Embryonic facial prominence (tissue), 1 donor: ENCODE measurements at regions not wholly inside any gene's neighbourhood (a gene's known extent, or its start where the extent isn't known, plus 50 kb on each side); places are given as distances from the start of the nearest gene placed in this dataset.

ENCODE experiments used
- DNase-seq: peaks from one replicate; pipeline ENCODE4 v3.0.0-alpha.2; 2016; ENCODE audit errors: extremely low spot score

DNA sequence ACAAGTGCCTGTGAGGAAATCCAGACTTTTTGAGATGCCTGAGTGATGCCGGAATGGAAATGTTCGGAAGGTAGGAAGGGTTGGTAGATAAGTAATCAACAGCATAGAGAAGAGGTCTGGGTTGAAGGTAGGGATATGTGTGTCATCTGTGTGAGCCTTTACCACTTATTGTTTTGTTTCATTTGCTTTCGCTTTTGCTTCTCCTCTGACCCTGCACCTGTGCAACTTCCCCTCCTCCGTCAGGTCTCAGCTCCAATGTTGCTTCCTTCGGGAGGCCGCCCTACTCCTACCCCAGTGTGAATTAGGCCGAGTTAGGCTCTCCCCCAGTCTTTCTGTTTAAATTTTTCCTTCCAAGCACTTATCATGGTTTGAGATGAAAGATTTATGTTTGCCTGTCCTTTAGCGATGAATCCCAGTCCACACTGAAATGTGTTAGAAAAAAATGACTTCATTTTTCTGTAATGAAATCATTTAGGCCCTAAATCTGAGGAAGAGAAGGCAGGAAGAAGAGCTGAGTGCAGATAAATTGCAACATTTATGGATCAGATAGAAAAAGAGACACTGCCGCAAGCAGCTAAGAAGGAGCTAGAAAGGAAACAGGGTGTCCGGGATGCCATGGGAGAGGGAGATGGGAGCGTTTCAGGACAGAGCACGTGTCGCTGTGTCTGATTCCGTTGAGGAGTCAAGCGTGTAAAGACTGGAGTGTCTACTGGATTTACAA is 139.6 kb upstream of the PELI1 start:
- no peak for DNase-seq

DNA sequence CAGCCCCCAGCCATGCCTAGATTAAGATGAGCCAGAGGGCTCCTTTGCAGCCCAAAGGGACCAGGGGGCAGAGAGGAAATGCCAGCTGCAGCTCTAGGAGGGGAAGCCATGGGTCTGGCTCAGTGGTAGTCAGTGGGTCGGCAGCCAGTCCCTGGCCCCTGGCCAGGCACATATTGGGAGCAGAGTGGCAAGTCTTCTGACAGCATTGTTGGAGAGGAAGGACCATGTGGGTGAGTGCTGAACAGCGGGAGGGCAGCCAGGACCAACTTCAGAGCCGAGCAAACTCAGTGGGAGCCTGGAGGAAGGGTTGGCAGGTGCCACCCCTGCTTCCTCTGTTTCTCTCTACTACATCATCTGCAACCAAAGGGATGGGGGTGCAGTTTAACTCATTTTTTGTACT is 140.5 kb upstream of the PELI1 start:
- no peak for DNase-seq

DNA sequence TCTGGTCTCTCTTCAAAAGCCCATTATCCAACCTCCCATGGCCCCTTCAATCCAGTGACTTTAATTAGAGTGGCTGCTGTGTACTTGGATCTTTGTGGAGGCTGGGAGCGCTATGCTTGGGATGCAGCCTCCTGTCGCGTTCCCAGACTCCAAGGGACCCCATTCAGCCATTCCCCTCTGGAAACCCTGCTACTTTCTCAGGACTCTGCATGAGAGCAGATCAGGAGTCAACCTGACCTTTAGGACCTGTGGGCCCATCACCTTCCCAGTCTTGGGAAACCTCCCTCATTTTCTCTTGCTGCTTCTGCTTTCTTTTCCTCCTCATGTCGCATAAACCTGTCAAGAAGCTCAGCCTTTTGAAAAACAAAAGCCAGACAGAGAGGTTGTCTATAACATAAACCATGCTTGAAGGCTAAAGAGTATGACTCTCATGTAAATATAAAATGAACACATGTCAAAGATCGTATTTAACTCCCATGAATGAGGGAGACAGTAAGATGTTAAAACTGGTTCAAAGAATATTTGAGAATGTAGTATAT is 143.1 kb upstream of the PELI1 start:
- no peak for DNase-seq

DNA sequence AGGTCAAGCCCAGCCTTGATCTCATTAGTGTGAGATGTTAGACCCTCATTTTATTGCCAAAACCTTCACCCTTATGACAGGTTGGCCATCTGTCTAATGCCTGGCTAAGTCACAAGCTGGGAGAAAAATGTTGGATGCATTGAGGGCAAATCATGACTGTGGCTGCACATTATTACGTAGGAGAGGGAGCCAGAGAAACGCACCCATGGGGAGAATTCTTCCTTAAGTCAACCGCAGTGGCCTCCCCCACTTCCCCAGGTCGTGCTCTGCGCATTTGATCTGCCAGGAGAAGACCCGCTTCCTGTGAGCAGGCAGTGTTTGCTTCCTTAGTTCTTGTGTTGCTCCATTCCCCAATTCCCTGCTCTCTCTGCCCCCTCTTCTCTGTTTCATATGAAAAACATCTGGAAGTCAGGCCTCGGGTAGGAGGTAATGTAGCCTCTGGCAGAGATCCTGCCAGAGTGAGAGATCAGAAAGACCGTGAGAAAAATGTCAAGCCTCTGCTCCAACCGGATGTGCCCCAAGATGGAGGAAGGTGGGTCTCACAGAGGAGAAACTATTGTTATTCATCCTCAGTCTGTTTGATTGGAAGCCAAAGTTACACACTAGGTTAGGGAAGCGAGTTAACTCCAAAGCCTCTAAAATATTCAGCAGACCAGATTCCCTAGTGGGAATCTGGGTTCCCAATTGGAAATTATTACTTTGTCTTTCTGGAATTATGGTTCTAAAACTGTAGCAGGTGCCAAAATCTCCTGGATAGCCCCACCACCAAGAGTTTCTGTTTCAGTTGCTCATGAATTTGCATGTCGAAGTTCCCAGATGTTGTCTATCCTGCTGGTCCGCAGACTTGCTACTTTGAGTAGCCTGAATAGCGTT is 144.3 kb upstream of the PELI1 start:
- peak; percentile 49 for DNase-seq

DNA sequence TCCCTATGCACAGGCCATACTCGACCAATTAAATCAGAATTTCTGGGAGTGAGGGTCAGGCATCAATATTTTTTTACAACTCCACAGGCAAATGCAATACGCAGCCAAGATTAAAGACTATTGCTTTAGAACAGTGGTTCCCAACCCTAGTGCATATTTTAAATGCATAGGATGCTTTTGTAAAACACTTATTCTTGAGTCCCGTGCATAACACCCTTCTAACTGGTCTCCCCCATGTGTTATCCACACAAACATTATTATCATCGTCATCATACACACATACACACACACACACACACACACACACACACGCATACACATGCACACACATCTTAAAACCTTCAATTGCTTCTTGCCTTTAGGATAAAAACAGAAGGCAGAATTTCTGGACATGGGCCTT is 145.0 kb upstream of the PELI1 start:
- DNase-seq = no peak

DNA sequence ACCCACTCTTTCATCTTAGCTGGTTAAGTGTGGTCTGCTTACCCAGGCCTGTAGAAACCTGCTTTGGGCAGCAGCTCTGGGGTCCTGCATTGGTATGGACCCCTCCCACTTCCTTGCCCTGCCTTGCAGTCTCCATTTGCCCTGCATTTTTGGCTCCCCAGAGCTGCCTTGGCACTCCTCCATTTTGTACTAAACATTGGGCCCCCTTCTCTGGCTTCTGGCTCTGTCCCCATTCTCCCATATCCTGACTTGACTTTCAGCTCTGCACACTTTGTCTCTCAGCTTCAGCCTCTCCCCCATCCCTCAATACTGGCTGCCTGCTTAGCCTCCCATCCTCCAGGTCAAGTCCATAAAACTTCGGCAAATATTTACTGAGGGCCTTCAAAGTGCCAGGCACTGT is 145.5 kb upstream of the PELI1 start:
- DNase-seq = no peak

DNA sequence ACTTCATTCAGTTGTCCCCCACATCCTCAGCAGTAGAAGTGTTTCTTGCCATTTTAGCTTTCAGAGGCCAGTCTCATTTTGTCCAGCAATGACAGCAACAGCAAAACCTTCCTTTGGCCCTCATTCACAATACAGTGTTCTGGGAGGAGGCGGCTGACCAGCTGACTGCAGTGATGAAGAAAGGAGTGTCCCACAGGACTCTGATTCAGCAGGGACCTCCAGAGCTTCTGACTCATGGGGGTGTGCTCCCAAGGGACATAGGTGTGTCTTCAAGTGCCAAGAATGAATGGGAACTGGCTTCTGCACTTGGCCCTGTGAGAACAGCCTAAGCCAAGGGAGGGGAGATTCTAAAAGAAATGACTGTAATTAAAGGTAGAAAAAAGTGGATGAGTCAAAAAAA is 147.0 kb upstream of the PELI1 start:
- no peak for DNase-seq

DNA sequence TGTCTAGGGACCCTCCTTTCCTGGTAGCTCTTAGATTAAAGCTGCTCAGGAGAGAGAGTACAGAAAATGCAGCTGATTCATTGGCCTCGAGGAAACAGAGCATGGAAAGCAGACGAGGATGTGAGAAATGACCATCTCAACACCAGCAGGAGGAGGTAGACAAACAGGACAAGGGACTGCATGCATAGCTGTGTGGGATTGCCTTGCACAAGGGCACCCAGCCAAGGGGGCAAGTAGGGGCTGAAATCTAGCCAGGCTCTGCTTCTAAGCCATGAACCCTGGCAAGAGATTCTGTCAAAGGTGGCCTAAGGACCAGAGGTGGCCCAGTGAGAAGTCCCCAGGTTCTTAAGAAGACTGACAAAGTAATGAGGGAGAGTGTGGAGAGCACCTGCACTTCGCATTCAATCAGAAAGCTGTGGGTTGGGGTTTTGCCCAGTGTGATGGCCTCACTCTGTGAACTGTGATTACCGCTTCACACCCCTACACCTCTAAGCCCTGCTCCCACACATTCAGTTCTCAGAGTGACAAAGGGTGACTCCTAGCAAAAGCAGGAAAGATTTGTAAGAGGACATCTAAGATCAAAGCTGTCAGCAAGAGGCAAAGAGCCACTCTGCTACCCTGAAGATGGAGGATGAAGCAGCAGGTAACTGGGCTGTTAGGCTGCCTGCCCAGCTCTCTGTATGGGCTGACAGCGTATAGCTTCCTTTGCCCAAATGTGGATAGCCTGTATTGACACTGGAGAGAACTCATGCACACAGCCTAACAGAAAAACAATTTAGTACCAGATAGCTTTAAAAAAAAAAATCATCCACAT is 151.3 kb upstream of the PELI1 start:
- no peak for DNase-seq

DNA sequence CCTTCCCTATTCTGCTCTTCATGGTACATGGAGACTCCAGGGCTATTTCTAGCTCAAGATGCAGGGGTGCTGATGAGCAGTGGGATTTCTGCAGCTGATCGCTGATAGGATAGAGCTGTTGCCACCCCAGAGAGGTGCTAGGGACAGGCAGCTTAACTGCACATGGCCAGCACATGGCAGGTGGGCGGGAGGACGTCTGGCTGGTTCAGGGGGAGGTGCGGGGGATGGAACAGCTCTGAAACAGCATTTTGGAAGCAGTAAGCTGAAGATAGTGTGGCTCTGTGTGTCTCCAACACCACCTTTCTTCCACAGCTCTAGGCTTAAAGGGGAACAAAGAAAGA is 151.9 kb upstream of the PELI1 start:
- no peak for DNase-seq

DNA sequence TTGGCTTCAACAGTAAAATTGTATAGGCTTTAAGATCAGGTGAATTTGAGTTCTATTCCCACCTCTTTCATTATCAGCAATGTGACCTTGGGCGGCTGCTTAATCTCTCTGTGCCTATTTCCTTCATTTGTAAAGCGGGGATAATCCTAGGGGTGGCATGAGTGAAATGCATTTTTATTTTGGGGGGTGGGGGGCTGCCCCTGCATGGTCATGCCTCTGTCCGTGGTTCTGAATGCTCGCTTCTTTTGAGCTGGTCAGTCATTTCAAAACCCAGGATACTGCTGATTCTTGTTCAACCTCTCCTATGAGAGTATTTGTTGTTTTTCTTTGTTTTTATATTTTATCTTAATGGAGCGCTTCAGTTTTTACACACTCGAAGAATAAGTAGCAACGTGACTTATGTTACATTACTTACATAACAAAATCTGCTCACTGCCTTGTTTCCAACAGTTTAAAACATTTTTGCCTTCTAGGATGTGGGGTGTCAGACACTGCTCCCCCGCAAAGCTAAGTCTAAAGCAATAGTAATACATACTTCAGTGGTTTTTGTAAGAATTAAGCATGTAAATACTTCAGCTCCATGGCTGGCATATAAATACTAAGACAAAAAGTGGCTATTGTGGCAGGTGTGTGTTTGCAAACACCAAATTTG is 152.6 kb upstream of the PELI1 start:
- no peak for DNase-seq

DNA sequence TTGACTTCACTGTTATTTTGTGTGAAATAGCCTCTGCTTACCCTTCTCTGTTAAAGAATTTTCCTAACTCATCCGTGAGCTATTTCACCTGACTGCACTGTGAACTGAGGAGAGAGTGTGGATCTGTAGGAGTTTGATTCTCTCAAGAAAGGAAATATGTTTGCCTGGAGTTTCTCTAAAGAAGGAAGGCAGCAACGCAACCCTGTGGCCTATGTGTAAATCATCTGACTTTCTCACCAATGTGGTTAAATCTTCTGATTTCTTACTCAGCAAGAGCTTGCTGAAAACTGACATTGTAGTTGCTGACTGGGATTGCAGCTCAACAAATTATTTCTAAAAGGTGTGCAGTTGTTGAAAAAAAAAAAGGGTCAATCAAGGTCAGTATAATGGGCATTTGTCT is 153.9 kb upstream of the PELI1 start:
- DNase-seq = no peak

DNA sequence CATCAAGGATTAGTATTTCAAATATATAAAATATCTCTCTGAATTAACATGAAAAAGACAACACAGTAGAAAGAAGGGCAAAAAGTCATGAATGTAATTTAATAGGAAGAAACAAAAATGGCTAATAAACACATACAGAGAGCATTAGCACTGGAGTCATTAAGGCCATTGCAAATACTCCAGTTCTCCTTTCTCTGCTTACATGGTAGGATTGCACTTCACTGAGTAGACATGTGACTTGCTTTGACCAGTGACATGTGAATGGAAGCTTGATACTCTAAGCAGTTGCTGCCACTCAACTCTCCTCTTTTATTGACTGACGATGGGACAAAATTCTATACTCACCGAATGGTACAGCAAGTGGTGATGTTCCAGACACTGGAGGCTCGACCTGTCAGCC is 153.9 kb upstream of the LGALSL start:
- no peak for DNase-seq

DNA sequence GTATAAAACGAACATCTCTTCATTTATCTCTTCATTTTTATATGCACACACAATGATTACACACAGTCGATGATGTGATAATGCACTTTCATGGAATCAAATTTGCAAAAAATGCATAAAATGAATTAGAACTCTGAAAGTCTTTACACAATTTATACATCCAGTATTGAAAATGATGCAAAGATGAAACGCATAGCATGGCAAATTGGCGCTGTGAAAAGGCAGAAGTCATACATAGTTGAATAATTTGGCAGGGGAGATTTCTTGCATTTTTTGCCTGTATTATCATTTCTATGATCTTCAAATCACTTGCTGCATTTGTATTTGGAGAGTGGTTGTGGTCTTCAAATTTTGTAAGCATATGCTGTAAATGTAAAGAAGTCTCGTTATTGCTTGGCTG is 150.7 kb upstream of the LGALSL start:
- no peak for DNase-seq

DNA sequence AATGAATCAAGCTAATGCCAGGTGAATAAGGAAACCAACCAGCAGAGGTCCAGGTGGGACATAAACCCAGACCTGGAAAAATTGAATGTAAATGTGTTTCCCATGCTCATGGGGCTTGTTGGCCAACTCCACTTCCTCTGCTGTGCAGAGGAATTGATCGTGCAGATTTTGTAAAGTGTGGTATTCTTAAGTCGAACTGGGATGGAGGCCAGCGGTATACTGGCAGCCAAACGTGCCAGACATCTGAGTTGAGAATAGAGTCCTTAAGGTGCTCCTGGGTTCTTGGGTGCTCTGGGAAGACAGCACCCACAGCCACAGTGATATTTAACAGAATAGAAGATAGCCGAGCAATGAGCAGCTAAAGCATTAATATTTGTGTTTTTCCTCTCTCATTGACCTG is 146.5 kb upstream of the LGALSL start:
- DNase-seq = no peak

DNA sequence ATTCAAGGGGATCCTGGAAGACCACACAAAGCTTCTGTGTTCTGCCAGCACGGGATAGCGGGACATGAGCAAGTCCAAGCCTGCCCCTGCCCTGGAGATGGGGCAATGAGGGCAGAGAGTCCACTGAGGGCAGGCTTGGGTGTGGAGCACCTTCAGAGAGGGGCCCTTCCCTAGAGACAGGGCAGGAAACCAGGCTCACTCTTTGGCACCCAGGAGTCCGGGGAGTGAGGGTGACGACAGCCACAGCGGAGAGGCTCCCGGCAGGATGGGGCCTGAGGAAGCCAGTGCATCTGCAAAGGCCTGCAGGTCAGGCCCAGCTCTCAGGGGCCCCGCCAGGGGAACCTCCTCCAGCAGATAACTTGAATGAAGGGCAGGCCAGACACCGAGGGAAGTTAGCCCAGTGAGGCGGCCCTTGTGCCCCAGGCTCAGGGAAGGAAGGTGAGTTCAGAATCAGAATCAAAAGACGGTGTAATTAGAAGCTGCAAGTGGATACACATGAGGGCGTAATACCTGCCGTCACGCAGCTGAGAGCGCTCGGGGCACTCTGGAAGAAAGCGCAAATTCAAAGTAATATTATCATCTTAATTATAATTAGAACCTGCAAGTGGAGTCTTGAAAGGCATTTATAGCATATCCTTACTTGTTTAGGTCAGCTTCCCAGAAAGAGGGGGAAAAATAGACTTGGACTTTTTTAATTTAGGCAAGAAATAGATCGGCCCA is 142.6 kb upstream of the LGALSL start:
- peak; percentile 37 for DNase-seq

DNA sequence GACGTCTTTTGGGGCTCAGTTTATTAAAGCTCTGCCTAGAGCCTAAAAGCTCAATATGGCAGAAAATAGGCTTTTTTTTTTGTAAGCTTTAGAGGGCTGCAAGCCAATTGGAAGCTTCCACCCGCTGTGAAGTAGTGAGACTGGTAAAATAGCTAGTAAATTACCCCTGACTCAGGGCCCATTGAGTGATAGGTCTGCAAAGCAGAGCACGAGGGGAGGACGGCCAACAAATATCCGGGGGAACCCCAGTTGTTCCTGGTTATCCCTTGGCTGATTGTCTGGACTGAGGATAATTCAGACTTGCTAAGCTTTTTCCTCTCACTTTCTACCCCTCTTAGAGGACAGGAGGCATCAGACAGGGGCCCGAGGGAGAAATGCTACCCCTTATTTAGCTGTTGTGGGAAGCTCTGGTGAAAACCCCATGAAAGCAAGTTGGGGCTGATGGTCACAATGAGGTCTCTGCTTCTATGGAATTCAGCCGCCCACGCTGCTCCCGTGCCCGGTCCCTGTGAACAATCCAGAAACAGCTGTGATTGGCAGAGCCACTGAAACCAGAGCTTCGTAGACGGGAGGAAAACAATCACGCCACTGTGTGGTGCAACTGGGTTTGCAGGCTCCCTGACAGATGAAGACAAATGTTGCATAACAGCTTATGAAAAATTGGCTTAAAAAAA is 141.9 kb upstream of the LGALSL start:
- DNase-seq = peak; percentile 72

DNA sequence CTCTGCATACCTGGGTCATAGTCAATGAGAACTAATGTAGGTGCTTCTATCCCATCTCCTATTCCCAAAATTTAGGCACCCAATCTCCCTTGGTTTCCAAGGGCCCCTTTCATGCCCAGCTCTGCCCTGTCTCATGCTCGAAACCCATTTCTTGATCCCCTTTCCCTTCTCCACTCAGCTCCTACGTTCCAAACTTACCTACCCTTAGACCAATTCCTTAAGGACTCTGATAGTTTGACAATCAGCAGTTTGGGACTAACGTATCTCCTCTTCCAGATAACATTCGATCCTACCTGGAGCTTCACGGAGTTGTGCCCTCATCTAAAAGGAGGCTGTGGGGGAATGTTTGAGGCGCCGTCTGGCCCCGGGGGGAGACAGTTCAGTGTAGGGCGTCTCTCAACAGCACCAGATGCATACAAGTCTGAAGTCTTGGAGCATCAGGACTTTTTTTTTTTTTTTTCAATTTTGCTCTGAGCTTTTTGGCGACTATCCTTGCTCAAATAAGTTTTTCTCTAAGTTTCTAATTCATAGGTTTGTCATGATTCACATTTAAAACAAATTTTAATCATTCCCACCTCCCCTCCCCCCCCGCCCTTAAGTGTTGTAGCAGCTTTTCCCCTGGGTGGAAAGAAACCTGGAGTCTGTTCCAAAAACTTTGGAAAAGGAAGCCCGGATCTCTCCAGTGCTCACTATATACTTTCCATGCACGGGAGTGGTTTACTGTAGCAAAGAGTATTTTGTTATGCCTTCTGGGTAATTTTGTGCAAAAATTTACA is 141.2 kb upstream of the LGALSL start:
- no peak for DNase-seq

DNA sequence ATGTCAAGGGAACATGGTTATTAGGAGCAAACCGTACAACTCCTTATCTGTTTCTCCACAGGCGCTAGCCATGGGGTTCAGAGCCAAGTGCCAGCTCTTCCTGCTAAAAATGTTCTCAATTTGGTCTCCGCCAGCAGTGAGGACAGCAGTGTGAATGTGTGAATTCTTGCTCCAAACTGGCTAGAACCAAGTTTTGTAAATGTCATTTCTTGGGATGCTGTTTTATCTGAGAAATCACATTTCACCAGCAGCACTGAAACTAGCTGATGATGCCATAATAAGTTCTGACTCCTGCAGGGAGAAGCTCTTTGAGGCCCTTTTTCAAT is 140.6 kb upstream of the LGALSL start:
- no peak for DNase-seq

DNA sequence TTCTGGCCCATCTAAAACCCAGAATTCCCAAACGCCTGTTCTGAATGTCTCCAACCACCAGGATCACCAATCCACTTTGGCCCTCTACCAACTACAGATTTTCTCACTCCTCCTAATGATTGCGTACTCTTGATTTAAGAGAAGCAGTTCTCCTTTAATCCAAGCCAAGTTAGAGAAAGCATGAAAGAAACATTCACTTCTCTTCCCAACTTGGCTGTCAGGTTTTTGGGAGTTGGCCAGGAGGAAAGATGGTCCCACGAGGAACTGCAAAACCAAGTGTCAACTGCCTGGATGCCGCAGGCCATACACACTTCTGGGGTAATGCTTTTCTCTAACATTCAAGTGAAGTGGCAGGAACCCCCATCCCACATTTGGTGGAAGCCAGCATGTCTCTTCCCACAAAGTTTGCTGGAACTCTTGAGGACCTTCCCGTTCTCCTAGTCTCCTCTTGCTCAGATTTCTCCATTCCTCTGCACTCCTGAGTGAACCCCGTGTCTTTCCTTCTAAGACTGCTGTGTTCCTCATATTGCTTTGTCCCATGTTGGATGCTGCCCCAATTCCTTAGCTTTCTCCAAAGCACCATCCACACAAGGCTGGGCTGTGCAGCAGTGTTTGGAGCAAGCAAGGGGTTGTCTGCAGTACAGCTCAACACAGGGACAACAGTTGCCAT is 138.5 kb upstream of the LGALSL start:
- DNase-seq = no peak
